ENCODE measurements at regions not wholly inside any gene's neighbourhood (a gene's known extent, or its start where the extent isn't known, plus 50 kb on each side); places are given as distances from the start of the nearest gene placed in this dataset.

DNA sequence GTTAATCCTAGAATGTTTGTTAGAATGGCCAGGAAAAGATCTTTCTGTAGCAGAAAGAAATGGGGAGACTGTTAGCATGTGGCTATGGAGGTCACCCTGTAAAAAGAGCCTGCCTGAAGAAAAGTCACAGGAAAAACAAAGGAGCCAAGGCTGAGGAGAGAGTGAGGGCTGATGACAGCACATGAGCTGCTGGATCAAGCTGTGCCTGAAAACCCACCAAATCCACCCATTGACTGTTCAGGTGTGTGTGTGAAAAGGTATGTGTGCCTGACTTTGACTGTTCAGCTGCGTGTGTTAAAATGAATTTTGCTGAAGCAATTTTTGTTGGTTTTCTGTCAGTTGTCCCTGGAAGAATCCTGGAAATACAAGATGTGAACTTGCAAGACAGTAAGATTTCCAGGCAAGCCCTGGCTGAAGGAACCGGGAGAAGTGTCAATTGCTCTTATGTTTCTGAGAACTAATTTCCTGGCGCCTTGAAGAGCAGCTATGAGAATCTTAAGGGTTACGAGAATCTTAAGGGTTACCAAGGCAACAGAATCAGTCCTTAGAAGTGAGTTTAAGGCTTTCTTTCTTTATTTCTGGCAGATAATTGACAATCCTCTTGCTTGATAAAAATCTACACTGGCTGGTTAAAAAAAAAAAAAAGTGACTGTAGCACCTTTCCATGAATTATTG lies 73.0 kb upstream of the LGALSL start:
- no peak for DNase-seq

- DNase-seq: peak; percentile 12
Measured at GRCh38 chr2:64383016-64383591, 70.9 kb upstream of the LGALSL start.

DNA sequence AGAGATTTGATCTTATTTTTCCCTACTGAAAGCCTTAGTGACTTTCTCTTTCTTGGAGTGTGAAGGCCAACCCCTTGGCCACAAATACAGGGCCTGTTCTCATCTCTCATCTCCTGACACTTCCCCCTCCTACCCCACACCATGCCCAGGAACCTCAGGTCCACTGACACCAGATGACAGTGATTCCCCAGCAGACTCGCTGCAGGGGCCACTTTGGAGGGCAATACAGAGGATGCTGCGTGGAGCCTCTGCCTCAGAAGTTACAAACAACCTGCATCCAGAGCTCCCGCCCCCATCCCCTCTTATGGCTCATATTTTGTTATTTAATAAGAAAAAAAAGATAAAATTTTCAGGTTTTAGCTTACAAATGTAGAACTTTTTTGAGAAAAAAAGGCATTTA lies 70.1 kb upstream of the LGALSL start:
- DNase-seq: no peak

GRCh38 chr2:64386676-64387075 lies 67.3 kb upstream of the LGALSL start:
- no peak for DNase-seq

GRCh38 chr2:64390586-64390985 lies 63.4 kb upstream of the LGALSL start:
- no peak for DNase-seq

DNA sequence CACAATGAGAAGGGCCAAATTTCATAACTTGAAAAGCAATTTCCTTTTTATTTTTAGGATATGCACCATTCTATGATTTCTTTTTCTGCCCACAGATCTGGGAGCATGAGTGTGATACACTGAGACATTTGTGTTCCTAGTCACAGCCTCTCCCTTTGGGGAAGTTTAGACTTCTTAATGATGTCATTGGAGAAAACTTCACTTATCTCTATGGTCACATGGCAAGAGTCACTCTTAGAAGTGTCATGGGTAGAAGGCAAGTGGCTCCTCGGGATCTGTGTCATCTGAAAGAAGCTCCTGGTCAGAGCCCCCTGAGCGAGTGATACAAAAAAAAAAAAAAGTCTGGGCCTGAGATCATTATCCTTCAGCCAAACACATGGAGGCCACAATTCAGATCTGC lies 62.5 kb upstream of the LGALSL start:
- DNase-seq: no peak

GRCh38 chr2:64391940-64392339 lies 62.0 kb upstream of the LGALSL start:
- DNase-seq: no peak

- no peak for DNase-seq
Measured at GRCh38 chr2:64392529-64392928, 61.4 kb upstream of the LGALSL start.

DNA sequence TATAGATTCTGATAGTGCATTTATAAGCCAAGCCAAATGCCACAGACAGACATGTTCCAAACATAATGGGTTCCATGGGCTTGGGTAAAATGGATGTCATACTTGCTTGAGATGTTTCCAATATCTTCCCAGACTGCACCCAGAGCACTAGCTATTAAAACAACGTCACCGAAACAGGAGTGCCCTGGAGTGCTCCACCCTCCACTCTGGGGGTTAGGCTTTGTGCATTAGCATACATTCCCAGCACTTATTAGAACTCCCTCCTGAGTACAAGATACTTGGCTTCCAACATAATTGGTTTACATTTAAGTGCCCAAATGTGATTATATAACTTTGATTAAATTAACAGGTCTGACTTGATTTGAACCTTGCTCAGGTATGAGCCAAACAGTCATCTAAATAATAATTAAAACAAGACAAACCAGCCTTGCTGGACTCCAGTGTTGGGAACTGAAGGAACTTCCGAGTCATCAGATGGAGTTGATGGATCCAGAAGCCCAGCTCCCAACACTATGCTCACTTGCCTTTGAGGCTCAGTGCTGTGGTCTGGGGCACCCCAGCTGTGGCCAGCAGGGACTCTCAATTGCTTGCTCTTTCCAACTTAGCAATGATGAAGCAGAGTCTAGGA lies 60.5 kb upstream of the LGALSL start:
- DNase-seq: no peak

DNA sequence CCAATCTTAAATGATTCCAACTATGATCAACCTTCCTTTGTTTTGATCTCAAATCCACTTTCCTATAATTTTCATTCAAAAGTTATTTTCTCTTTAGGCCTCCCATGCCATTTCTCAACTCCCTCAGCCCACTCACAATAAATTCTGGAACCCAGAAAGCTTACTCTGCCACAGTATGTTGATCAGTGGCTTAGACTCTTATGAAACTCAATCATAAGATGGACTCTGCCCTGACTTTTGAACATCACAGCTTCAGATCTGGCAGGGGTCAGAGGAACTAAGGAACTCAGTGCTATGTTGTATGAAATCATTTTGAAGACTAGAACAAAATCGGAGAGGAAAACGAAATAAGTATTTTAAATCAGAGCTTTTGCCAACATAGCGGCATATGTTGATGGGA lies 59.8 kb upstream of the LGALSL start:
- no peak for DNase-seq

GRCh38 chr2:64396001-64396400 lies 58.0 kb upstream of the LGALSL start:
- DNase-seq: no peak

DNA sequence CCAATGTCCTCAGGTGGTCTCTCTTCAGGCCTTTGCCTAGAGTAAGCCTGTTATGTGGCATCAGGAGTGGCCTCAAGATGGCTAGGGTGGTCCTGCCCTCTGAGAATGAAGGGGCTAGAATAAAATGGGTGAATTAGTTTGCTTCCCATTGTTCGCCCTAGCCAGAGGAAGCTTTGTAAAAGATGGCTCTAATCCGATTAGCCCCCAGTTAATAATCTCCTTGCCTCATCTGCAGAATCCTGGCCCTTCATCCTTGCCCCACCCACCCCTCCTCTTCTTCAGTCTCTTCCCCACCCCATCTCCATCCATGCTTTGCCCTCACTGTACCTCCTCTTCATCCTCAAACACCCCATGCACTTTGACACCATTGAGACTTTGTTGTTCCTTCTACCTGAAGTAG lies 57.4 kb upstream of the LGALSL start:
- no peak for DNase-seq

DNA sequence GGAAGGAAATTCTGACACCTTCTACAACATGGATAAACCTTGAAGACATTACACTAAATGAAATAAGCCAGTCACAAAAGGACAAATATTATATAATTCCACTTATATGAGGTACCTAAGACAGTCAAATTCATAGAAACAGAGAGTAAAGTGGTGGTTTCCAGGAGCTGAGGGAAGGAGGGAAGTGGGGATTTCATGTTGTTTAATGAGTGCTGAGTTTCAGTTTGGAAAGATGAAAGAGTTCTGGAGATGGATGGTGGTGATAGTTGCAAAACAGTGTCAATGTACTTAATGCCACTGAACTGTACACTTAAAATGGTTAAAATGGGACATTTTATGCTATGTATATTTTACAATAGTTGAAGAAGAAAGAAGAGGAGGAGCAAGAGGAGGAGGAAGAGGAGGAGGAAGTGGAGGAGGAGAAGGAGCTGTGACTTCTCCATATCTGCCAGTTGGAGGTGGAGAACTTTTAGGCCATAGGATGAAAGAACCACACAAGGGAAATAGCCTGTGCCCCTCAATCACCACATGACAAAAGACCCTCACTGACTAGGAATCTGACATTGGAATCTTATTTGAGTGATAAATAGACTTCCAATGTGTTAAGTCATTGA lies 55.3 kb upstream of the LGALSL start:
- no peak for DNase-seq

DNA sequence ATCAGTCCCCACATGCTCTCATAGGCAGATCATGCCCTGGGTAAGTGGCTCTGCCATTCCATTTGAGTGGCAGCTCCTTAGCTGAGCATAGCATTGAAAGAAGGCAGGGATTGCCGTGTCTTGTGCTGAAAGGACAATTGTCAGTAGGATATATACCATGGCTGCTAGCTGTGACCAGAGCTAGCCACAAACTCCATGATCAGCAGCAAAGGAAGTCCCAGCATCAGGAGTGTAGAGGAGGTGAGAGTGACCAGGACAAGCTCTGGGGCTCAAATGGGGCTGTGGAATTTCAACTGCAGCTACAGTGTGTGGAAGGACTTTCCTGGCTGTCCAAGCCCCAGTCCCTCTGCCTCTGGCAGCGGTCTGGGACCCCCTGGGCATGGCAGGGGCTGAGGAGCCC lies 54.4 kb upstream of the LGALSL start:
- no peak for DNase-seq

DNA sequence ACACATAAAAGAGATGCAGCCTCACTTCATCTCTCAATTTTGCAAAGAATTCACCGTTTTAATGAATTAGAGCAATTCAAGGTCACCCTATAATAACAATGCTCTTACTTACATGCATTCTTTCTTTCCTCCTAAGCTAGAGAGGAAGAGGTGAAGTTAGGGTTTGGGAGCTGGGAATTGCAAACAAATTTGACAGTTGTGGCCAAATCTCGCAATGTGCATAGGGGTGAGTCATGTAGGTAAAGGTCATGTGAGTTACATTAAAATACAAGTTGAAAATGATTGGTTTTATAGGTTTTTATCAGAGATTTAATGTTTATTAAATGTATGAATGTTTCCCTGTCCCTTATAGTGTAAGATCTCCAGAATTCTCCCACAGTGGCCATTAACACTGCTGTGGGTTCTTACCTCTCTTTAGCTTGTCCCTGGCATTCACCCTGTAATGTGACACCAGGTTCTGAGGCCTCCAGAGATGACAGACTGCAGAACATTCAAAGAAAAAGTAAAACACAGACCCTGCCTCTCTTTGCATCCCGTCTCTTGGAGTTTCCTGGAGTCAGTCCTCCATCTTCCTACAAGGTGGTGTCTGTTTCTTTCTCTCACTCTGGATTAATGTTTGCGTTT lies 53.7 kb upstream of the LGALSL start:
- no peak for DNase-seq

- DNase-seq: no peak
Measured at GRCh38 chr2:64400733-64401528, 53.0 kb upstream of the LGALSL start.

- DNase-seq: no peak
Measured at GRCh38 chr2:64401529-64401880, 52.5 kb upstream of the LGALSL start.

DNA sequence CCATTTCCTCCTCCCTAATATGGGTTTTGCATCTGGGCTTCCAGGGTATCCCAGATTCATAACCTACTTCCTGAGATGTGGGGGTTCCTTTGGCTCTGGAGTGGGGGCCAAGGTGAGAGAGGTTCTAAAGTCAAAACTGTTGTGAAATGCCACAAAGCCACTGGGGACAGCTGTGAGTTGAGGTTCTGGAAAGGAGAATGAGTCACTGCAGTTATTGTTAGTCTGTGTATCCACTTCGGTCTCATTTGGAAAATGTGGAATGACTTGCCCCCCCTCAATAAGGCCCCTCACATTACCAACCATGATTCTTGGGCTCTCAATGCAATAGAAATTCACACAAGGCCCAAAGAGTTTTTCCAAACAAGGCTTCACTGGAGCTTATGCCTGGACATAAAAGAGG lies 51.1 kb upstream of the LGALSL start:
- no peak for DNase-seq

DNA sequence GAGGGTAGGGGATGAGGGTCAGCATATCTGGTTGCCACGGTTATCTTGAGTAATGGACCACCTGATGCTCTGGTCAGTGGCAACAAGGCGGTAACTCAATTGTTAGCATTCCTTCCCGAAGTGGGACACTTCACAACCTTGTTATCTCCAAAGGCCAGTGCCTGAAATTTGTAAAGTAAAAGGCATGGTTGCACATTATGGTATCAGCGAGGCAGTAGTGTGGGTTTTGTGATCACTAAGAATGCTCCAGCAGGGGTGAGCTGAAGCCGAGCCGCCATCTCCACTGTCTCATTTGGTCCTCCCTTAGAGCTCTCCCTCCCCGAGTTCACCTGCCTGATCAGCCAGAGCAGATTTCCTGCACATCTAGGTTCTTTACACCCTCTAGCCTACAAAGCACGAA lies 50.5 kb upstream of the LGALSL start:
- no peak for DNase-seq

DNA sequence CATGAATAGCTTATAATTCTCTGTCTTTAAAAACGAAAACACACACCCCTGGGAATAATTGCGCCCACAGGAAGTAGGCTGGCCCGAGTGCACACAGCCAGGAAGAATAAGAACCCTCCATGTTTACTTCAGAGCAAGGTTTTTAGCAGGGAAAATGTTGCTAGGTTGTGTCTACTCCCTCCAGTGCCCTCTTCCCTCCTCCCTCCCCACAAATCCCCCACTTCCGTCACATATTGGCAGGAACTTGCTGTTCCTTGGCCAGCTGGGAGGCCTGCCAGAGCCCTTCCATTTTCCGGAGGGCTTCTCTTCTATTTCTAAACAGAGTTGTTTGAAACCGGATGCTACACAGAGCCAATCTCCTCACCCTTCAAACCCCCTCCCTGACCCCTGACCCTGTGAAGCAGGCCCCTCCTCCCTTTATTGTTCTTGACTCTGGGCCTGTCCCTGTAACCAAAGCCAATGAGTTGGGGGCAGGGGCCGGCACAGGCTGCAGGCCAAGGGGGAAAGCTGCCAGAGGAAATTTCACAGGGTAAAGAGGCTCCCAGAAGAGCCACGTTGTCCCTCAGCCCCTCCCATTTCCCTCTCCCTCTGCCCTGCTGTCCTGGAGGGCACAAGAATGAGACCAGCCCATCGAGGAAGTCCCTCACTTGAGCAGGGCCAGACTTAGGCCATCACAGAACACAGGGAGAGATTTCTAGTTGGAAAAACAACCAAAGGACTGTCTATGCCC lies 49.8 kb upstream of the LGALSL start:
- peak; percentile 13 for DNase-seq

All from hematopoietic multipotent progenitor cell treated with erythropoietin and hydrocortisone succinate and interleukin-3 and kit ligand, for 6 days (in vitro differentiated cells).